Natural killer cell (primary cell): ENCODE measurements at regions not wholly inside any gene's neighbourhood (a gene's known extent, or its start where the extent isn't known, plus 50 kb on each side); places are given as distances from the start of the nearest gene placed in this dataset.
"Not testable (repeated sequence)": the region's sequence is repeated elsewhere in the genome, so short reads cannot be mapped to it uniquely, and the experiment has no call there.

ENCODE experiments used
- ATAC-seq, 3 donors: fragments of 150-1000 bp in 2 of 3; fragments of 200-7000 bp in 1 of 3; cut with Tn5 transposase; 1 replicate in 1 of 3; 2 replicates in 2 of 3; pipeline ENCODE4 v1.10.0; 2021; ENCODE audit warnings: mild to moderate bottlenecking in 2 of 3, moderate library complexity in 2 of 3
- DNase-seq, 2 donors: peaks; one replicate each; pipeline versions ENCODE4 v3.0.0 to v3.0.0-alpha.2; 2013 to 2021; ENCODE audit warnings: mixed read lengths in 1 of 2
- H3K27ac ChIP-seq: one replicate; pipeline ENCODE4 v1.5.1; 2013; ENCODE audit warnings: mild to moderate bottlenecking, low read length
- H3K27me3 ChIP-seq: one replicate; pipeline ENCODE4 v1.6.1; 2013; ENCODE audit warnings: low read length; ENCODE audit not compliant: control insufficient read depth, insufficient read depth
- H3K36me3 ChIP-seq: one replicate; pipeline ENCODE4 v1.6.1; 2013; ENCODE audit warnings: low read length; ENCODE audit not compliant: control insufficient read depth, insufficient read depth
- H3K4me1 ChIP-seq: one replicate; pipeline ENCODE4 v1.6.1; 2013; ENCODE audit warnings: low read length; ENCODE audit not compliant: control insufficient read depth, insufficient read depth
- H3K4me3 ChIP-seq: one replicate; pipeline ENCODE4 v1.5.1; 2013; ENCODE audit warnings: low read length
- H3K9me3 ChIP-seq: one replicate; pipeline ENCODE4 v1.6.1; 2013; ENCODE audit warnings: low read length; ENCODE audit not compliant: control insufficient read depth, insufficient read depth
- H3K27ac Mint-ChIP-seq, 2 donors: one replicate each; pipeline ENCODE4 v1.8.0; 2022; ENCODE audit warnings: mild to moderate bottlenecking in 2 of 2, mixed read lengths in 2 of 2, moderate library complexity in 1 of 2
- H3K27me3 Mint-ChIP-seq, 2 donors: one replicate each; pipeline ENCODE4 v1.8.0; 2022; ENCODE audit warnings: low read depth in 2 of 2, mixed read lengths in 2 of 2
- H3K36me3 Mint-ChIP-seq: one replicate; pipeline ENCODE4 v1.8.0; 2022; ENCODE audit warnings: mixed read lengths
- H3K4me1 Mint-ChIP-seq, 2 donors: one replicate each; pipeline ENCODE4 v1.8.0; 2022; ENCODE audit warnings: mixed read lengths in 2 of 2
- H3K4me3 Mint-ChIP-seq: one replicate; pipeline ENCODE4 v1.8.0; 2022; ENCODE audit warnings: mild to moderate bottlenecking, moderate library complexity, mixed read lengths
- H3K9me3 Mint-ChIP-seq, 2 donors: one replicate each; pipeline ENCODE4 v1.8.0; 2022; ENCODE audit warnings: mixed read lengths in 2 of 2
- CTCF ChIP-seq: fragments of 200-600 bp; IDR thresholded peaks from one replicate; pipeline ENCODE4 v1.8.0; 2022; ENCODE audit warnings: antibody characterized with exemption
- WGBS: methylation state at CpG from one replicate; pipeline ENCODE4 v1.1.7; 2013; ENCODE audit warnings: missing lambda C conversion rate; ENCODE audit not compliant: insufficient coverage; 5-methylcytosine and 5-hydroxymethylcytosine counted together
- intact Hi-C: fragments of 100-400 bp; cut with micrococcal nuclease; formaldehyde crosslinking; loops from one replicate; pipeline ENCODE4 v1.14.2; 2022

- TF ChIP-seq CTCF, result no peak
- H3K9me3 Mint-ChIP-seq, result no peaks in the 10 kb centered on the region
- H3K27ac Mint-ChIP-seq, result no peak overlapping the region
- no peak for DNase-seq
- H3K4me3 Mint-ChIP-seq, result no peak overlapping the region
- H3K36me3 Mint-ChIP-seq, result peaks cover 7% of the 10 kb centered on the region
- H3K27me3 Mint-ChIP-seq, result no peaks in the 10 kb centered on the region
- Histone ChIP-seq H3K36me3 (no peaks in the 10 kb centered on the region), H3K27ac (no peak overlapping the region), H3K4me1 (no peaks in the 10 kb centered on the region), H3K27me3 (no peaks in the 10 kb centered on the region), H3K4me3 (no peak overlapping the region), H3K9me3 (no peaks in the 10 kb centered on the region)
- intact Hi-C loops, result no loop called here
- ATAC-seq, result peak in 1 of 3 donors; percentile 65
- 94% methylated on average over 12 of the region's 12 CpGs for WGBS
- peaks cover 7 to 8% of the 10 kb centered on the region in 2 donors for H3K4me1 Mint-ChIP-seq
These were observed 555.8 kb upstream of the ID2 start for GRCh38 chr2:8125741-8126711.

GRCh38 chr2:8126783-8127182 lies 555.1 kb upstream of the ID2 start:
- Histone ChIP-seq H3K36me3 (no peaks in the 10 kb centered on the region), H3K9me3 (no peaks in the 10 kb centered on the region), H3K27ac (no peak overlapping the region), H3K4me3 (no peak overlapping the region), H3K27me3 (no peaks in the 10 kb centered on the region), H3K4me1 (no peaks in the 10 kb centered on the region)
- no peak overlapping the region for H3K4me3 Mint-ChIP-seq
- H3K9me3 Mint-ChIP-seq, result no peaks in the 10 kb centered on the region
- intact Hi-C loops, result no loop called here
- TF ChIP-seq CTCF, result no peak
- no peak for ATAC-seq
- no peak for DNase-seq
- H3K36me3 Mint-ChIP-seq, result peaks cover 7% of the 10 kb centered on the region
- H3K27ac Mint-ChIP-seq, result no peak overlapping the region
- 100% methylated on average over 3 of the region's 3 CpGs for whole genome bisulfite sequencing
- H3K27me3 Mint-ChIP-seq, result no peaks in the 10 kb centered on the region
- peaks cover 7 to 8% of the 10 kb centered on the region in 2 donors for H3K4me1 Mint-ChIP-seq

GRCh38 chr2:8131423-8131822 lies 550.4 kb upstream of the ID2 start:
- H3K27me3 Mint-ChIP-seq, H3K36me3 Mint-ChIP-seq, H3K4me3 Mint-ChIP-seq, ATAC-seq, H3K4me1 ChIP-seq, H3K27ac ChIP-seq, intact Hi-C loops, H3K4me3 ChIP-seq, H3K9me3 ChIP-seq, DNase-seq, H3K27me3 ChIP-seq, H3K27ac Mint-ChIP-seq, H3K36me3 ChIP-seq, H3K9me3 Mint-ChIP-seq: not testable (repeated sequence)
- 100% methylated on average over 1 of the region's 5 CpGs for WGBS
- H3K4me1 Mint-ChIP-seq, result peaks cover 28 to 30% of the 10 kb centered on the region in 2 donors

- Mint-ChIP-seq H3K4me3 (no peak overlapping the region), H3K4me1 (peaks cover 27 to 29% of the 10 kb centered on the region in 2 donors), H3K36me3 (peaks cover 5% of the 10 kb centered on the region), H3K9me3 (no peaks in the 10 kb centered on the region), H3K27me3 (no peaks in the 10 kb centered on the region), H3K27ac (no peak overlapping the region)
- DNase-seq, result no peak
- Histone ChIP-seq H3K4me3 (no peak overlapping the region), H3K4me1 (peaks cover 6% of the 10 kb centered on the region), H3K27ac (no peak overlapping the region), H3K27me3 (no peaks in the 10 kb centered on the region), H3K36me3 (no peaks in the 10 kb centered on the region), H3K9me3 (no peaks in the 10 kb centered on the region)
- intact Hi-C loops, result no loop called here
- no peak for TF ChIP-seq CTCF
- no peak for ATAC-seq
- 95% methylated on average over 14 of the region's 14 CpGs for WGBS
These were observed 549.5 kb upstream of the ID2 start for GRCh38 chr2:8132351-8132831.
